ENCODE measurements at regions not wholly inside any gene's neighbourhood (a gene's known extent, or its start where the extent isn't known, plus 50 kb on each side); places are given as distances from the start of the nearest gene placed in this dataset.

DNA sequence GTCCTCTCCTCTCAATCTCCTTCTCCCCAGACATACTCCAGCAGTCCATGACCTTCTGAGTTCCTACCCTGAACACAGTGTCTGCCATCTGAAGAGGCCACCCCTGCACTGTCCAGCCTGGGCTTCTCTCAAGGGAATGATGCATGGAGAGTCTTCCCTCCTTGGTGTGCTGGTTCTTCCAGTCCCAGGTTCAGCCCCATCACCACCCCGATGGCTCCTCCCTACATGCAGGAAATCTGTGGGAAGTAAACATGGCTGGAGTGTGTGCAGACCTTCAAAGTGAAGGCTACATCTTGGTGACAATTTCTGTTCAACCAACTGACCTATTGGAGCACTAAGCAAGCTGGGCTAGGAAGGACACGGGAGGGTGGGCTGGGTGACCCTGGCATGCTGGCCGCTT lies 121.0 kb upstream of the JAG1 start:
- H3K79me2 ChIP-seq (ENCODE audit: insufficient read depth, low read length): no peaks in the 10 kb centered on the region
- no peaks in the 10 kb centered on the region for H3K9me2 ChIP-seq (ENCODE audit: insufficient read depth)
- H3K27me3 ChIP-seq (ENCODE audit: insufficient read depth, low read length): no peaks in the 10 kb centered on the region
- H3K36me3 ChIP-seq (ENCODE audit: control insufficient read depth in 1 of 2, insufficient read depth in 2 of 2, low read length in 2 of 2): no peaks in the 10 kb centered on the region
- no TSS peak for BruUV-seq (replicated peaks)
- no peaks in the 10 kb centered on the region for H3K4me1 ChIP-seq (ENCODE audit: control insufficient read depth in 1 of 2, insufficient read depth in 2 of 2, low read length in 2 of 2)
- intact Hi-C loops (cut with micrococcal nuclease): no loop called here
- no peak overlapping the region for H3K27ac ChIP-seq (ENCODE audit: low read depth, low read length)
- H3K4me2 ChIP-seq (ENCODE audit: low read length): no peak overlapping the region
- no peak for DNase-seq (ENCODE audit: low read depth, low spot score)
- ChIA-PET RAD21 (ENCODE audit: low non-redundant PET in 1 of 2, low total read pairs in 2 of 2, uncharacterized antibody in 2 of 2, unreplicated experiment in 2 of 2) (no interaction called here), CTCF (no interaction called here), POLR2A (no interaction called here)
- H3K4me3 ChIP-seq (replicated peaks in 1 of 2; ENCODE audit: low read depth in 1 of 2, low read length in 2 of 2): no peak overlapping the region
- no peak overlapping the region for H3K9ac ChIP-seq (ENCODE audit: low read length)
- no peaks in the 10 kb centered on the region for H3K9me3 ChIP-seq (ENCODE audit: control insufficient read depth in 1 of 2, insufficient read depth in 1 of 2, low read depth in 1 of 2, low read length in 2 of 2)
- TF ChIP-seq SIN3A (IDR thresholded peaks at IDR 0.05; ENCODE audit: low read depth) (no peak), POLR2AphosphoS5 (IDR thresholded peaks at IDR 0.05; ENCODE audit: low read depth, low read length) (no peak), FOSL1 (IDR thresholded peaks at IDR 0.05; ENCODE audit: low read depth) (no peak), ZBTB33 (IDR thresholded peaks at IDR 0.05; ENCODE audit: extremely low read depth, insufficient replicate concordance, low read length) (no peak), ELF1 (IDR thresholded peaks at IDR 0.05; ENCODE audit: borderline replicate concordance, low read depth) (no peak), EZH2 (IDR thresholded peaks at IDR 0.05) (no peak), TCF7L2 (IDR thresholded peaks at IDR 0.05; ENCODE audit: borderline replicate concordance, extremely low read depth, insufficient read depth, insufficient read length) (no peak), SP1 (IDR thresholded peaks at IDR 0.05; ENCODE audit: low read depth) (no peak), RAD21 (IDR thresholded peaks at IDR 0.05; ENCODE audit: low read depth) (no peak)
- TF ChIP-seq, protein P1, sequence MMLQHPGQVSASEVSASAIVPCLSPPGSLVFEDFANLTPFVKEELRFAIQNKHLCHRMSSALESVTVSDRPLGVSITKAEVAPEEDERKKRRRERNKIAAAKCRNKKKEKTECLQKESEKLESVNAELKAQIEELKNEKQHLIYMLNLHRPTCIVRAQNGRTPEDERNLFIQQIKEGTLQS (IDR thresholded peaks at IDR 0.05): no peak
- H2AFZ ChIP-seq (ENCODE audit: low read depth, low read length, poor library complexity, severe bottlenecking): no peak overlapping the region
- no peak for ATAC-seq
- H4K20me1 ChIP-seq (ENCODE audit: insufficient read depth): no peaks in the 10 kb centered on the region
